Inflammatory macrophage treated with lipopolysaccharide for 1 hour (primary cell): ENCODE measurements at regions not wholly inside any gene's neighbourhood (a gene's known extent, or its start where the extent isn't known, plus 50 kb on each side); places are given as distances from the start of the nearest gene placed in this dataset.

Source experiments
- DNase-seq, 2 donors: peaks; one replicate each; pipeline ENCODE4 v3.0.0-alpha.2; 2020 to 2022

DNA sequence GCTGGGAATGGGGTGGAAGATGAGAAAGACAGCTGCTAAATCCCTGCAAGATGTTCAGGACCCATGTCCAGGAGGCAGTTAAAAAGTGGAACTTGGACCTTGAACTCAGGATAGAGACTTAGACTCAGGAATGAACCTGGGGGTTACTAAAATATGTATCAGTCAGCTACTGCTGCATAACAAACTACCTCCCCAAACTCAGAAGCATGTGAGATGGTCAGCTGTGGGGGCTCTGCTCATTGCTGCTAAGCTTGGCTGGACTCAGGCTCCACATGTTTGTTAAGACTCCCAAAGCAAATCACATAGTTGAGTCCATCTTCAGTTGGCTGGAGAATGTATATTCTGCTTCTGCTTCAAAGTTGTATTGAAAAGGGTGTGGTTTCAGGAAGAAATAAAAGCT is 61.4 kb upstream of the COPS8 start:
- no peak for DNase-seq

- peak; percentile 40 to 56 for DNase-seq
Observed at GRCh38 chr2:237025090-237025865, 60.4 kb upstream of the COPS8 start.

DNA sequence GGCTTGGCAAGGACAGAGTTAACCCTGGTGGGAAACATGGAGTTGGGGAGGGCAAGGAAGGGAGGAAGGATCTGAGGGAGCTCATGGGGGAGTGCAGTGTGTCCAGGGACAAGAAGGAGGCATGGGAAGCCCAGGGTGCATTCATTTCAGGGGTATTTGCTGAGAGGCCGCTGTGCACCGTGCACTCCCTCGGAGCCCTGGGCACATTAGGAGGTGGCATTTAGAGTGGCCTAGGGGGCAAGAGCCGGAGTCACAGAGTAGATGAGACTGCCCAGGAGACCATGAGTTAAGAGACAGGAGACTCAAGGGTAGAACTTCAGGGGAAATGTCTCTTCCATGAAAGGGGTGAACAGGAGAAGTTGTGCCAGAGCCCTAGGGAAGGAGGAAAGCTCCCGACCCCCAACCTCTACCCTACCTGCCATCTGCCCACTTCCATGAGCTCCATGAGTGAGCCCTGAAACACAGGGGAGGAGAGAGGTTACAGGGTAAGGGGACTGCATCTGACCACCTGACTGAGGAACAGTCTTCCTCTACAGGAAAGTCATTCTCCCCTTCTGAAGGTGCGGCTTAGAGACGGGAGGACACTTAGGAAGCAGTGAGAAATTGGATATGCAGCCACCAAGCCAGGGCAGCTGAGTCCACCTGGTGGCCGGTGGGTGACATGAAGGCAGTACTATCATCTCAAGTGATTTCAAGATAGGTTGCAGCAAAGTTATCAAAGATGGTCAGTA is 58.5 kb upstream of the COPS8 start:
- DNase-seq = peak; percentile 43 to 73

DNA sequence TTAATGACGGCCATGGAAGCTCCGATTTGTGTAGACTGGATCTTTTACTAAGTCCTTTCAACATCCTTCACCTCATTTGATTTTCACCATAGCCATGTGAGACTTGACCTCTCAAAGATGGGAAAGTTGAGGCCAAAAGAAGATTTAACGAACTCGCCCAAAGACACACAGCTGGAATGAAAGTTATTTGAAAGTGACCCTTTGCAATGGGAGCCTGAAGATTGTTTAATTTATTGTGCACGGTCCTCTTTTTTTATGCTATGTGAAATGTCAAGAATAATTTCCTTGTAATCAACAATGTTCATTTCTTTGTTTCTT is 58.0 kb upstream of the COPS8 start:
- DNase-seq = no peak

DNA sequence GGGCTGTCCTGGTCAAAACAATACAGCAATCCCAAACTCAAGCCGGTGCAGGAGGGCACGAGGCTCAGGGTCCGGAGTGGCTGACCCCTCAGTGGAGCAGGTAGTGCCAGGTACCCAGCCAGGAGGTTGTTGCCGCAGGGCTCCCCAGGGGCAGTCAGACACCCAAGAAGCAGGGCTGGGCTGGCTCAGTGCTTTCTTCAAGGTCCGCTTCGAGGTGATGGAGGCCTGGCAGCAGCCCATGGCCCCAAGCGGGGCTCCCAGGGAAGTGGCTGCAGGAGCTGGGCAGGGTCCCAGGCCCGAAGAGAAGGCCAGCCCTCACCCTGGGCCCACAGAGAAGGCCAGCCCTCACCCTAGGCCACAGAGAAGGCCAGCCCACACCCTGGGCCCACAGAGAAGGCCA is 55.3 kb upstream of the COPS8 start:
- DNase-seq = no peak

GRCh38 chr2:237033536-237034060 is 52.1 kb upstream of the COPS8 start:
- no peak for DNase-seq

- no peak for DNase-seq
Observed at GRCh38 chr2:237035781-237036475, 49.8 kb upstream of the COPS8 start.
